ENCODE measurements at regions not wholly inside any gene's neighbourhood (a gene's known extent, or its start where the extent isn't known, plus 50 kb on each side); places are given as distances from the start of the nearest gene placed in this dataset.
A peak's percentile ranks its signal among the peaks of the same experiment; 100 is the strongest.

DNA sequence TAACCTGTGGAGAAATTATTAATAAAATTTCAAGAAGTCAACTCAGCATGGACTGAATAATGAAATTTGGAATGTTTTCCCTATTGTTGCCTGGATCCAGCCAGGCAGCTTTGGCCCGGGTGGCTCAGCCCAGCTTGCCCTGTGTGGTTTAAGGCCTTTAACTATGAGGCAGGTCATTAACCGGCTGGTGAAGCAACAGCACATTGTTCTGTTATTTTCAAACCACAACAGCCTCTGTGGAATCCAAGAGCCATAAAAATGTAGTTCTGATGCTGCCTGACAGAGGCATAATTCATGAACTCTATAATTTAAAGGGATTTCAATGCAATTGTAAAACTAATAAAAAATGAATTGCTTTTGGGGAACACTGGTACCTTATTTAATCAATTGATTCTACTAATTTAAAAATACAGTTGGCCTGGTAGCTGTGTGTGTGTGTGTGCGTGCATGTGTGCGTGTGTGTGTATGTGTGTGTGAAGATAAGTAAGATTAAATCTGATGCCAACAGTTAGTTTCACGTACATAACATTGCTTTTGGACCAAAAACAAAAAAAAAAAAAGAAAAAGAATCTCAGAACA is 117.7 kb downstream of the RPS12 start:
- in situ Hi-C loops (cut with MboI; ENCODE audit: low pct_unique_long_range_greater_than_20kb, low sequenced_read_pairs, unreplicated experiment), result no loop called here
- no peak for DNase-seq (ENCODE audit: low spot score)
- TF ChIP-seq, protein P1, sequence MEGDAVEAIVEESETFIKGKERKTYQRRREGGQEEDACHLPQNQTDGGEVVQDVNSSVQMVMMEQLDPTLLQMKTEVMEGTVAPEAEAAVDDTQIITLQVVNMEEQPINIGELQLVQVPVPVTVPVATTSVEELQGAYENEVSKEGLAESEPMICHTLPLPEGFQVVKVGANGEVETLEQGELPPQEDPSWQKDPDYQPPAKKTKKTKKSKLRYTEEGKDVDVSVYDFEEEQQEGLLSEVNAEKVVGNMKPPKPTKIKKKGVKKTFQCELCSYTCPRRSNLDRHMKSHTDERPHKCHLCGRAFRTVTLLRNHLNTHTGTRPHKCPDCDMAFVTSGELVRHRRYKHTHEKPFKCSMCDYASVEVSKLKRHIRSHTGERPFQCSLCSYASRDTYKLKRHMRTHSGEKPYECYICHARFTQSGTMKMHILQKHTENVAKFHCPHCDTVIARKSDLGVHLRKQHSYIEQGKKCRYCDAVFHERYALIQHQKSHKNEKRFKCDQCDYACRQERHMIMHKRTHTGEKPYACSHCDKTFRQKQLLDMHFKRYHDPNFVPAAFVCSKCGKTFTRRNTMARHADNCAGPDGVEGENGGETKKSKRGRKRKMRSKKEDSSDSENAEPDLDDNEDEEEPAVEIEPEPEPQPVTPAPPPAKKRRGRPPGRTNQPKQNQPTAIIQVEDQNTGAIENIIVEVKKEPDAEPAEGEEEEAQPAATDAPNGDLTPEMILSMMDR (IDR thresholded peaks at IDR 0.05; ENCODE audit: extremely low read depth, insufficient read depth, missing control alignments), result no peak

DNA sequence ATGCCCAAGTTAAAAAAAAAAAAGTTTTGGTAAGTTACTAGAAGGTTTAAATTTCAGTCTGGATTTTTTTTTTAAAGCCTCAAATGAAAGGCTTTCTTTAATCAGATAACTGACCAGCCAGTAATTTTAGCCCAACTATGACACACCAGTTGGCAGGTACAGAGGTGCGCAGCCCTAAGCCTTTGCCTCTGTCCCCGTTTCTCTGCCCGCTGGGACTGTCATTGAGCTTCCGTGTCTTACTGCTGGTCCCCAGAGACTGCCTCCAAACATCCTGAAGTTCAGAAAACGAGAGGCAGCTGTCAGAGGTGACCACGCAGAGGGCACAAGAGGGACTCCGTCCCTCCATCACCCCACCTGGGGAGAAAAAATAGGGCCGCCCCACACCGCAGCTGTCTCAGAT is 118.2 kb downstream of the RPS12 start:
- in situ Hi-C loops (cut with MboI; ENCODE audit: low pct_unique_long_range_greater_than_20kb, low sequenced_read_pairs, unreplicated experiment), result no loop called here
- DNase-seq (ENCODE audit: low spot score), result no peak
- TF ChIP-seq, protein P1 (IDR thresholded peaks at IDR 0.05; ENCODE audit: extremely low read depth, insufficient read depth, missing control alignments), result no peak

DNA sequence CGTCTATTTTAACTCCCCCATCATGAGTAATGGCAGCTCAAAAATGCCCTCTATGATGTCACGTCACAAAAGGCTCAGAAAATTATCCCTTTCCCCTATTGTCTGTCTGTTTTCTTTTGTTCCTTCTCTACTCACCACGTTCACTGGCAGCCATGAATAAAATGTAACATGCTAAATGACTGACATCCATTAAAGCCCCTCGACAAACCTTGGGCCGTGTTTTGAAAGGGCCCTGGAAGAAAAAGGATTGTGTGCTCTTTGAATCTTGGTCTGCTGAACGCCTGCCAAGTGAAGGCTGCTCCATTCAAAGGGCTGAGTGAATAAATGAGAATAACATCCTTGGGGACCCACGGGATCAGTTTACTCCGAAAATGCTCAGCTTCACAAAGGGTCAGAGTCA is 118.7 kb downstream of the RPS12 start:
- DNase-seq (ENCODE audit: low spot score), result no peak
- in situ Hi-C loops (cut with MboI; ENCODE audit: low pct_unique_long_range_greater_than_20kb, low sequenced_read_pairs, unreplicated experiment), result no loop called here
- TF ChIP-seq, protein P1 (IDR thresholded peaks at IDR 0.05; ENCODE audit: extremely low read depth, insufficient read depth, missing control alignments), result no peak

DNA sequence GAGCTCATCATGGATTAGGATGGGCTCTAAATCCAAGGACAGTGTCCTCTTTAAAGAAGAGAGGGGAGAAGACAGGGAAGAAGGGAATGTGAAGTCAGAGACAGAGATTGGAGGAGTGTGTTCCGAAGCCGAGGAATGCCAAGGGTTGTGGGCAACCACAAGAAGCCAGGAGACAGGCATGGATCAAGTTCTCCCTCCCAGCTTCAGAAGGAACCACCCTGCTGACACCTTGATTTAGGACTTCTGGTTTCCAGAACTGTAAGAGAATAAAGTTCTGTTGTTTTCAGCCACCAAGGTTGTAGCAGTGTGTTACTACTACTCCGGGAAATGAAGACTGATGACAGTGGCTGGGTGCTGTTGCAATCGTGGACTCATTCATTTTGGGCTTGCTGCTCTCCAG is 120.1 kb downstream of the RPS12 start:
- TF ChIP-seq, protein P1 (IDR thresholded peaks at IDR 0.05; ENCODE audit: extremely low read depth, insufficient read depth, missing control alignments), result no peak
- DNase-seq (ENCODE audit: low spot score), result no peak
- in situ Hi-C loops (cut with MboI; ENCODE audit: low pct_unique_long_range_greater_than_20kb, low sequenced_read_pairs, unreplicated experiment), result no loop called here

DNA sequence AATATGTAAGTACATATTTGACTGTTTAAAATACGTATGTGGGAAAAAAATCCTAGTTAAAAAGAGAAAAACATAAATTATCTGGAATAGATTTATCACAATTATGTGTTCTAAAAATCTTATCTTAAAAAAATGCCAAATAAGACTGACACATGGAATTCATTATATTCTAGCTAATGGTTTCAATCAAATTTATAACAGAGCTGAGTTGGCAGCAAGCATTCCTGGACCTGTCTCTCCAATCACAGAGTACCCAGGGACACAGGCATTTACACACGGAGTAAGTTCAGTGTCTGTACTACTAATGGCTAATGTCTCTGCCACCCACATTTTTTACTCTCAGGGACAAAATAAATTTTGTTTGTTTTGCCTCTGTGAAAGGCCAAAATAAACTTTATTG is 122.3 kb downstream of the RPS12 start:
- DNase-seq (ENCODE audit: low spot score), result no peak
- TF ChIP-seq, protein P1 (IDR thresholded peaks at IDR 0.05; ENCODE audit: extremely low read depth, insufficient read depth, missing control alignments), result no peak
- in situ Hi-C loops (cut with MboI; ENCODE audit: low pct_unique_long_range_greater_than_20kb, low sequenced_read_pairs, unreplicated experiment), result no loop called here

DNA sequence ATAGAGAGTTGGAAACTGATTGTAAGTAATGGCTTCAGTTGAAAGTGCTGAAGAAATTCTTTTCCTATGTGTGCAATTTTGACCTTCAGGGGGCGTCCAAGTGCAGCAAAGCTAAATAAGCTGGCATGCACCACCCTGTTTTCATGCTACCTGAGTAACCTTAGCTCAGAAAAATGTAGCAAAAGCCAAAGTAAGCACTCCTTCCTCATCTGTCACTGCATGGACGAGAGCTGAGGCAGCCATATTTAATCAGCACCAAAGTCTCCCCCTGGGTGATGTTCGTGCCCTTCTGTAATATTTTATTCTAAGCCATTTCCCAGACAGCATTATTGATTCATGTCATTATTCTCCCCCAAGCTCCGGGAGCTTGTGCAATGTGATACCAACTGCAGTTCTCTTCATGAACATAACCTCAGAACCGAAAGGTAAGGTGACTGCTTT is 123.1 kb downstream of the RPS12 start:
- TF ChIP-seq, protein P1 (IDR thresholded peaks at IDR 0.05; ENCODE audit: extremely low read depth, insufficient read depth, missing control alignments), result peak; percentile 48
- DNase-seq (ENCODE audit: low spot score), result peak; percentile 22
- in situ Hi-C loops (cut with MboI; ENCODE audit: low pct_unique_long_range_greater_than_20kb, low sequenced_read_pairs, unreplicated experiment), result no loop called here
